Trophoblast cell (in vitro differentiated cells and primary cell): ENCODE measurements at regions not wholly inside any gene's neighbourhood (a gene's known extent, or its start where the extent isn't known, plus 50 kb on each side); places are given as distances from the start of the nearest gene placed in this dataset.

Experiments
- DNase-seq, 2 donors: peaks; one replicate each; pipeline ENCODE4 v3.0.0-alpha.2; 2016
- H2AFZ ChIP-seq: 2 replicates; pipeline ENCODE4 v1.6.1; 2013; ENCODE audit warnings: low read length, moderate library complexity, mild to moderate bottlenecking; ENCODE audit not compliant: insufficient read depth, poor library complexity
- H2AK5ac ChIP-seq: 2 replicates; pipeline ENCODE4 v1.6.1; 2013; ENCODE audit warnings: mild to moderate bottlenecking, low read length
- H2BK120ac ChIP-seq: 2 replicates; pipeline ENCODE4 v1.6.1; 2013; ENCODE audit warnings: low read length, mild to moderate bottlenecking, moderate library complexity; ENCODE audit not compliant: insufficient read depth, poor library complexity
- H2BK12ac ChIP-seq: 2 replicates; pipeline ENCODE4 v1.6.1; 2013; ENCODE audit warnings: mild to moderate bottlenecking, low read length, moderate library complexity
- H2BK5ac ChIP-seq: 2 replicates; pipeline ENCODE4 v1.6.1; 2013; ENCODE audit warnings: low read length, low read depth, moderate library complexity, mild to moderate bottlenecking; ENCODE audit not compliant: poor library complexity
- H3K14ac ChIP-seq: 2 replicates; pipeline ENCODE4 v1.6.1; 2013; ENCODE audit warnings: mild to moderate bottlenecking, low read length
- H3K18ac ChIP-seq: 2 replicates; pipeline ENCODE4 v1.6.1; 2013; ENCODE audit warnings: mild to moderate bottlenecking, low read length
- H3K23ac ChIP-seq: 2 replicates; pipeline ENCODE4 v1.6.1; 2013; ENCODE audit warnings: low read length
- H3K27ac ChIP-seq: 2 replicates; pipeline ENCODE4 v1.5.1; 2013; ENCODE audit warnings: low read depth, mild to moderate bottlenecking, inconsistent platforms, low read length, moderate library complexity
- H3K27me3 ChIP-seq: 2 replicates; pipeline ENCODE4 v1.6.1; 2013; ENCODE audit warnings: inconsistent platforms, mild to moderate bottlenecking, low read length, moderate library complexity; ENCODE audit not compliant: insufficient read depth
- H3K36me3 ChIP-seq, 2 experiments: 1 replicate in 1 of 2; 2 replicates in 1 of 2; pipeline ENCODE4 v1.6.1; 2013; ENCODE audit warnings: low read length in 2 of 2, mild to moderate bottlenecking in 2 of 2, moderate library complexity in 1 of 2; ENCODE audit not compliant: insufficient read depth in 2 of 2, control insufficient read depth in 1 of 2
- H3K4ac ChIP-seq: 2 replicates; pipeline ENCODE4 v1.6.1; 2013; ENCODE audit warnings: low read depth, mild to moderate bottlenecking, low read length, moderate library complexity
- H3K4me1 ChIP-seq, 2 experiments: 1 replicate in 1 of 2; 2 replicates in 1 of 2; pipeline ENCODE4 v1.6.1; 2013; ENCODE audit warnings: low read length in 2 of 2, mild to moderate bottlenecking in 2 of 2, moderate library complexity in 1 of 2; ENCODE audit not compliant: insufficient read depth in 2 of 2, control insufficient read depth in 1 of 2
- H3K4me2 ChIP-seq: 2 replicates; pipeline ENCODE4 v1.6.1; 2013; ENCODE audit warnings: inconsistent platforms, mild to moderate bottlenecking, low read length, moderate library complexity
- H3K4me3 ChIP-seq: 2 replicates; pipeline ENCODE4 v1.5.1; 2013; ENCODE audit warnings: mild to moderate bottlenecking, low read depth, low read length, inconsistent platforms
- H3K79me1 ChIP-seq: one replicate; pipeline ENCODE4 v1.6.1; 2013; ENCODE audit warnings: low read length
- H3K79me2 ChIP-seq: 2 replicates; pipeline ENCODE4 v1.6.1; 2013; ENCODE audit warnings: low read length, mild to moderate bottlenecking; ENCODE audit not compliant: control insufficient read depth, insufficient read depth, poor library complexity
- H3K9ac ChIP-seq: 2 replicates; pipeline ENCODE4 v1.6.1; 2013; ENCODE audit warnings: mild to moderate bottlenecking, low read length
- H3K9me3 ChIP-seq: 2 replicates; pipeline ENCODE4 v1.6.1; 2013; ENCODE audit warnings: low read depth, mild to moderate bottlenecking, control low read depth, inconsistent platforms, low read length; ENCODE audit not compliant: insufficient read depth
- H4K12ac ChIP-seq: 2 replicates; pipeline ENCODE4 v1.6.1; 2013; ENCODE audit warnings: low read depth, mild to moderate bottlenecking, low read length, moderate library complexity
- H4K8ac ChIP-seq: 2 replicates; pipeline ENCODE4 v1.6.1; 2013; ENCODE audit warnings: low read depth, mild to moderate bottlenecking, low read length, moderate library complexity
- H4K91ac ChIP-seq: one replicate; pipeline ENCODE4 v1.6.1; 2013; ENCODE audit warnings: low read depth, mild to moderate bottlenecking, low read length, moderate library complexity
- WGBS: extraction: QIAGEN DNeasy Blood & Tissue Kit; methylation state at CpG from one replicate; pipeline ENCODE4 v1.1.7; 2013; ENCODE audit warnings: missing lambda C conversion rate; ENCODE audit not compliant: insufficient read length, insufficient coverage; ENCODE audit errors: extremely low coverage; 5-methylcytosine and 5-hydroxymethylcytosine counted together

DNA sequence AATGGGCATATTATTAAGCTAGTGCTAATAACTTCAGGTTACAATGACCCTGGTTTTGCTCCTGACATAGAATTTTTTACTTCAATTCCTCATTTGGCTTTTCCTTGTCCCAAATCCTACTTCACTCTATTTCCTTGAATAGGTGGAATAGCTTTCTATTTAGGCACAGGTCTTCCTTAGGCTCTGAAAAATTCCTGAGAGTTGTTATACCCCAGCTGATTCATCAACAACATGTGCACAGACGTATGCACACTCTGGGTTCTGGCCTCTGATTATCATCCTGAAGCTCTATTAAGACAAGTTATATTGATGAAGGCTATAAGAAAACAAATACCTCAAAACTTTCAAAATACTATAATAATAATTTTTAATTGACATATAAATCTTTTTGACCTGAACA lies 172.4 kb downstream of the NTMT2 start:
- Histone ChIP-seq H2BK5ac (no peak overlapping the region), H3K23ac (no peak overlapping the region), H4K8ac (no peak overlapping the region), H3K27me3 (no peaks in the 10 kb centered on the region), H3K27ac (no peak overlapping the region), H3K4ac (no peak overlapping the region), H4K91ac (no peak overlapping the region), H2BK12ac (no peak overlapping the region), H3K14ac (no peak overlapping the region), H2BK120ac (no peak overlapping the region), H3K4me3 (no peak overlapping the region), H3K9me3 (no peaks in the 10 kb centered on the region), H3K4me2 (no peak overlapping the region), H3K9ac (no peak overlapping the region), H2AFZ (no peak overlapping the region), H3K79me1 (no peaks in the 10 kb centered on the region), H4K12ac (no peak overlapping the region), H2AK5ac (no peak overlapping the region), H3K79me2 (no peaks in the 10 kb centered on the region), H3K4me1 (no peaks in the 10 kb centered on the region), H3K18ac (no peak overlapping the region), H3K36me3 (no peaks in the 10 kb centered on the region)
- DNase-seq, result no peak
- WGBS, result no CpG with 5 or more reads among the region's 1 CpG

DNA sequence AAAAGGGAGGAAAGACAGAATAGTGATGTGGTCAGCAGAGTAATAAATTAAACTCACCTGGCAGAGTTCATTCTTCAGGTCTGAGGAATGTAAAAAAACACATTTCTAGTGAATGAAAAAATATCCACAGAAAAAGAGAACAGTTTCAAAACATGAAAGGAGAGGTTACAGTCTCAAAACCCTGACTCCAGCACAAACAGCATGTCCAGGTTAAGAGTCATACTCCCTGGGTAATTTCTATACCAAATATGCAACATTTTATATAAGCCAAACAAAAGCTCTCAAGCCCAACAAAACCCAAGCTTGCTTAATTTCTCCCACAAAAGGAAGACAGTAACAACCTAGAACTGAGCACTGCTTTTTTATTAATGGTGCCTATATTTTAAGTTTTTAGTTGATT lies 173.0 kb downstream of the NTMT2 start:
- H3K27ac ChIP-seq, result no peak overlapping the region
- H3K79me2 ChIP-seq, result no peaks in the 10 kb centered on the region
- no peak overlapping the region for H3K18ac ChIP-seq
- no peak overlapping the region for H3K23ac ChIP-seq
- no peak overlapping the region for H4K91ac ChIP-seq
- no peak overlapping the region for H3K4me3 ChIP-seq
- H2AFZ ChIP-seq, result no peak overlapping the region
- H3K14ac ChIP-seq, result no peak overlapping the region
- no peak overlapping the region for H2BK5ac ChIP-seq
- no peaks in the 10 kb centered on the region for H3K79me1 ChIP-seq
- H3K4me1 ChIP-seq, result no peaks in the 10 kb centered on the region
- H2BK120ac ChIP-seq, result no peak overlapping the region
- H3K36me3 ChIP-seq, result no peaks in the 10 kb centered on the region
- no peak overlapping the region for H3K4ac ChIP-seq
- DNase-seq, result no peak
- H3K4me2 ChIP-seq, result no peak overlapping the region
- H2AK5ac ChIP-seq, result no peak overlapping the region
- H3K9ac ChIP-seq, result no peak overlapping the region
- H4K8ac ChIP-seq, result no peak overlapping the region
- H3K27me3 ChIP-seq, result no peaks in the 10 kb centered on the region
- H4K12ac ChIP-seq, result no peak overlapping the region
- no peaks in the 10 kb centered on the region for H3K9me3 ChIP-seq
- no peak overlapping the region for H2BK12ac ChIP-seq

DNA sequence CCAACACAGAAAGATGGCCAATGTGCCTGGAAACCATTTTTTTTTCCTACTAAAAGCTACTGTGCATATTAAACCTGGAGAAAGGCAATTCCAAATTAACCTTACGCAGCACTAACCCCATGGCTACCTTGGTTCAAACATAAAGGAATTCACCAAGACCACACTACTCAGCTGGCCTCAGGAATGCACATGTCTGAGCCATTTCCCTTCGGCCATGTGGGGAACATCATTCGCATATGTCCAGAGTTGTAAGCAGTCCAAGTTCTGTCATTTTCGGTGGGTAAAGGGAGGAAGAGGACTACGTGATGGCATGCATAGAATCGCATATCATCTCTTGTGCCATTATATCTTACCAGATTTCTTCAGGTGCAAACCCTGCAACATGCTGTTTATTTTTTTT lies 175.4 kb downstream of the NTMT2 start:
- DNase-seq, result no peak
- Histone ChIP-seq H3K79me1 (no peaks in the 10 kb centered on the region), H3K18ac (no peak overlapping the region), H2BK120ac (no peak overlapping the region), H4K12ac (no peak overlapping the region), H3K9ac (no peak overlapping the region), H4K91ac (no peak overlapping the region), H2BK5ac (no peak overlapping the region), H3K23ac (no peak overlapping the region), H3K27me3 (no peaks in the 10 kb centered on the region), H3K4ac (no peak overlapping the region), H3K79me2 (no peaks in the 10 kb centered on the region), H4K8ac (no peak overlapping the region), H2AFZ (no peak overlapping the region), H3K27ac (no peak overlapping the region), H3K36me3 (no peaks in the 10 kb centered on the region), H3K4me3 (no peak overlapping the region), H2BK12ac (no peak overlapping the region), H3K9me3 (peaks cover 2% of the 10 kb centered on the region), H3K14ac (no peak overlapping the region), H3K4me1 (no peaks in the 10 kb centered on the region), H2AK5ac (no peak overlapping the region), H3K4me2 (no peak overlapping the region)
- no CpG with 5 or more reads among the region's 6 CpGs for WGBS

DNA sequence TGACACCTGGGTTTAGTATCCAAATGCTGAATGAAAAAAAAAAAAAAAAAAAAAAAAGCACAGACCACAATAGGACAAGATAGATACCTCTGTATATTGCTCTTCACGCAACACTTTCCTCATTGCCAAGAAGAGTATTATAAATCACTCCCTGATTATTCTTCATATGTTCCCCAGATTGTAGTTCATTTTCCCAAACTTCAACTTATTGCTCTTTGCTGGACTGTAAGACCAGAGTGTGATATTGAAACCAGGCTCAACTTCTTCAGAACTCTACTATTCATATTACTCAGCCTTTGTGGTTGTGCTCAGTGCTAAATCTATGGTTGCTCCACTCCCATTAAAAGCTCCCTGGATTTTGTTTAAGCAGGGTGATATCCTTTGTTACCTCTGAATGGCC lies 180.4 kb downstream of the NTMT2 start:
- no peaks in the 10 kb centered on the region for H3K27me3 ChIP-seq
- H3K14ac ChIP-seq, result no peak overlapping the region
- H3K9ac ChIP-seq, result no peak overlapping the region
- no peak overlapping the region for H2BK12ac ChIP-seq
- H3K9me3 ChIP-seq, result peaks cover 2% of the 10 kb centered on the region
- H2AFZ ChIP-seq, result no peak overlapping the region
- no peak overlapping the region for H3K23ac ChIP-seq
- no peaks in the 10 kb centered on the region for H3K79me2 ChIP-seq
- no peak overlapping the region for H3K4me3 ChIP-seq
- H3K18ac ChIP-seq, result no peak overlapping the region
- DNase-seq, result no peak
- no peaks in the 10 kb centered on the region for H3K4me1 ChIP-seq
- no peaks in the 10 kb centered on the region for H3K36me3 ChIP-seq
- no peak overlapping the region for H4K91ac ChIP-seq
- H3K4ac ChIP-seq, result no peak overlapping the region
- H3K79me1 ChIP-seq, result no peaks in the 10 kb centered on the region
- no peak overlapping the region for H3K4me2 ChIP-seq
- H4K12ac ChIP-seq, result no peak overlapping the region
- no CpG with 5 or more reads among the region's 1 CpG for WGBS
- H2BK5ac ChIP-seq, result no peak overlapping the region
- no peak overlapping the region for H2BK120ac ChIP-seq
- H2AK5ac ChIP-seq, result no peak overlapping the region
- no peak overlapping the region for H4K8ac ChIP-seq
- H3K27ac ChIP-seq, result no peak overlapping the region

DNA sequence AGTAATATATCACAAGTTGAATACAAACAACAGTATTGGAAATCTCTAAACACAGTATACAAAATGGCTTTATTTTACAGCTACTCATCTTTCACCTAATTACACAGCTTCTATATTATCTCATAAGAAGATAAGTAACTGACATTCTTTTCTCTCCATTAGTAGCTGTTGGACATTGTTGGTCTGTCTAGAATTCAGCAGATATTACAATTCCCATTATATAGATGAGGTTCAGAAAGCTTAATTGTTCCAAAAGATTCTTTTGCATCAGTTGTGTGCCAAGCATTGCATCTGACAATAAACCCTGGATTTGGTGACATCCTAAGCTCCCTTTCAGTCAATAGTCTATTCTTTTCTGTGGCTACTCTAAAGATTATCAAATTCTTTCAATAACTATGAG lies 187.0 kb downstream of the NTMT2 start:
- Histone ChIP-seq H3K79me2 (no peaks in the 10 kb centered on the region), H3K4me1 (no peaks in the 10 kb centered on the region), H2BK5ac (no peak overlapping the region), H3K9ac (no peak overlapping the region), H2BK12ac (no peak overlapping the region), H3K4me2 (no peak overlapping the region), H2AK5ac (no peak overlapping the region), H3K18ac (no peak overlapping the region), H4K12ac (no peak overlapping the region), H3K27ac (no peak overlapping the region), H2BK120ac (no peak overlapping the region), H3K4me3 (no peak overlapping the region), H4K8ac (no peak overlapping the region), H3K79me1 (no peaks in the 10 kb centered on the region), H3K9me3 (no peaks in the 10 kb centered on the region), H3K4ac (no peak overlapping the region), H2AFZ (no peak overlapping the region), H3K27me3 (no peaks in the 10 kb centered on the region), H3K36me3 (no peaks in the 10 kb centered on the region), H3K23ac (no peak overlapping the region), H3K14ac (no peak overlapping the region), H4K91ac (no peak overlapping the region)
- no peak for DNase-seq
